H54 (cell line): ENCODE measurements at regions not wholly inside any gene's neighbourhood (a gene's known extent, or its start where the extent isn't known, plus 50 kb on each side); places are given as distances from the start of the nearest gene placed in this dataset.
"Not testable (repeated sequence)": the region's sequence is repeated elsewhere in the genome, so short reads cannot be mapped to it uniquely, and the experiment has no call there.

Experiments
- DNase-seq: peaks from one replicate; pipeline ENCODE4 v3.0.0; 2011; ENCODE audit warnings: low spot score, mixed read lengths; ENCODE audit not compliant: insufficient read length
- FAIRE-seq: peaks from 3 replicates; lab custom pipeline; 2011; peaks lifted over from hg19 to GRCh38; lab: Jason Lieb, UNC
- POLR2A ChIP-seq: IDR thresholded peaks from 2 replicates; pipeline ENCODE4 v1.6.1; 2011; ENCODE audit warnings: low read depth, mild to moderate bottlenecking, low read length

- DNase-seq = no peak
- no peak for TF ChIP-seq POLR2A
- FAIRE-seq = no peak
Measured at GRCh38 chr11:44418456-44418830, 108.5 kb upstream of the ALX4 start.

DNA sequence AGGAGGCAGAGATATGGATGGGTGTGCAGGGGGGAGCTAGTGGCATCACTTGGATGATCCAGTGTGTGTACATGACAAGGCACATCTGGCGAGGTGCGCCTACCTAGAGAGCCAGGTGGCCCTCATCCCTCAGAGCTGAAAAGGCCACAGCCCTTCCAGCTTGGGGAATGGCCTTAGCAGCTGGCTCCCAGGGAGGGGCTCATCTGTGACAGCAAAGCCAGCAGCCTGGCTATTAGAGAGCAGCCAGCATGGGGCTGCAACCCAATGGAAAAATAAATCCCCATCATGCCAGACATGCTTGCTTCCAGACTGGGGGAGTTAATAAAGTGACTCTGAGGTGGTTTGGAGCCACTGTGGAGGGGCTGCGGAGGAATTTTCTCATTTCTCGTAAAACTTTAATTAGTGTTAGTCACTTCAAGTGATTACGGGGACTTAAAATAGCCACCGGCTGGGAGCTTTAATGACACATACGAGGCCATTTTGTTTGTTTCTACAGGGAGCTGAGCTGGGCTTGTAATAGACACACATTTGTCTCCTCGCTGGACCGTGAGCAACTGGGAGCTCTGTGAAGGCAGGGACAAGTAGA lies 111.2 kb upstream of the ALX4 start:
- no peak for TF ChIP-seq POLR2A
- DNase-seq = no peak
- FAIRE-seq = no peak

GRCh38 chr11:44423289-44423688 lies 113.3 kb upstream of the ALX4 start:
- no peak for FAIRE-seq
- no peak for DNase-seq
- no peak for TF ChIP-seq POLR2A

GRCh38 chr11:44424841-44425240 lies 114.9 kb upstream of the ALX4 start:
- DNase-seq = no peak
- TF ChIP-seq POLR2A = no peak

GRCh38 chr11:44426119-44426518 lies 116.2 kb upstream of the ALX4 start:
- FAIRE-seq = no peak
- no peak for TF ChIP-seq POLR2A
- DNase-seq = no peak

More at GRCh38 chr11:44424841-44425240, 114.9 kb upstream of the ALX4 start:
- no peak for FAIRE-seq

GRCh38 chr11:44426958-44427357 lies 117.0 kb upstream of the ALX4 start:
- no peak for TF ChIP-seq POLR2A
- DNase-seq = no peak
- FAIRE-seq = no peak

DNA sequence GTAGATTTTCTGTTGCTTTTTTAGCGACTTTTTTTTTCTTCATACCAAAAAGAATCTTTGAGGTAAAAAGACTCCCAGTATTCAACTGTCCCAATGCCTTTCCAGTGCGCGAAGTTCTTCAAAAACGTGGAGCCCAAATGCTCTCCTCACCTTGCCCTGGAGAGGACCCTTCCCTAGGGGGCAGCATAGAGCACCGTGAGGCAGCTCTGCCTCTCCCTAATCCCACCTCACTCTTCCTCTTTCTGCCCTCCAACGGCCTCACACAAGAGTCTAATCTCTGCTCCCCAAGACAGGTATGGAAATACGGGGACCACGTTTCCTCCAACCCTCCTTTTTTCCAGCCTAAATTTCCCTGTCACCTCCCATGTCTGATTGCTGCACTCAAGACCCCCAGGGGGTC lies 117.5 kb upstream of the ALX4 start:
- no peak for TF ChIP-seq POLR2A
- no peak for DNase-seq
- FAIRE-seq = no peak

DNA sequence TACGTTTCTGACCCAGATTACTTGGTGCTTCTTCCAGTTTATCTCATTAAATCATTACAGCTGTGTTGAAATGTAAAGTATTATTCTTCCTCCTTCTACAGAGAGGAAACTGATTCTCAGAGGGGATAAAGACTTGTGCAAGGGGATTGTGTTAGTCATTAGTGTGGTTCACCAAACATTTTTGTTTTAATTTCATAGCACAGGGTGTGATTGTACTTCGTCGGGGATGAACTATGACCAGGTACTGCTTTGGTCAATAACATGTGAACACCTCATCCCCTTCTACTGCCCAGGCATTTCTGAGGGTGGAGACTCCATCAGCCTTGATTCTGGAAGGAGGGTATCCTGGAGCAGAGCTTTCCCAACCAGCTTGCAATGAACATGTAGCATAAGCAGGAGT lies 120.2 kb upstream of the ALX4 start:
- FAIRE-seq (no peak), DNase-seq (no peak)
- no peak for TF ChIP-seq POLR2A

GRCh38 chr11:44434191-44434590 lies 124.3 kb upstream of the ALX4 start:
- TF ChIP-seq POLR2A = no peak
- DNase-seq (no peak), FAIRE-seq (no peak)

- no peak for FAIRE-seq
- DNase-seq = no peak
- TF ChIP-seq POLR2A = no peak
Measured at GRCh38 chr11:44437122-44437521, 127.2 kb upstream of the ALX4 start.

DNA sequence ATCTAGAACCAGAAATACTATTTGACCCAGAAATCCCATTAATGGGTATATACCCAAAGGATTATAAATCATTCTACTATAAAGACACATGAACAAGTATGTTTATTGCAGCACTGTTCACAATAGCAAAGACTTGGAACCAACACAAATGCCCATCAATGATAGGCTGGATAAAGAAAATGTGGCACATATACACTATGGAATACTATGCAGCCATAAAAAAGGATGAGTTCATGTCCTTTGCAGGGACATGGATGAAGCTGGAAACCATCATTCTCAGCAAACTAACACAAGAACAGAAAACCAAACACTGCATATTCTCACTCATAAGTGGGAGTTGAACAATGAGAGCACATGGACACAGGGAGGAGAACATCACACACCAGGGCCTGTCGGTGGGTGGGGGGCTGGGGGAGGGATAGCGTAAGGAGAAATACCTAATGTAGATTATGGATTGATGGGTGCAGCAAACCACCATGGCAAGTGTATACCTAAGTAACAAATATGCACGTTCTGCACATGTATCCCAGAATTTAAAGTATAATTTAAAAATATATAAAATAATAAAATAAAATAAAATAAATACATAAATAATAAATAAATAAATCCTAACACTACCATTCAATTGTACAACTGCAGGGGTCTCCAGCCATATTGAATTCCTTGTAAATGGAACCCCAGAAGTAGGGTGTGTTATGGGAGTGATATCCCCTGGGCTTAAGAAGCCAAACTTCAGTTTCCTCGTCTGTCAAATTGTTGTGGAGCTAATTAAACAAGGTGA lies 122.4 kb upstream of the CD82 start:
- DNase-seq, FAIRE-seq: not testable (repeated sequence)

DNA sequence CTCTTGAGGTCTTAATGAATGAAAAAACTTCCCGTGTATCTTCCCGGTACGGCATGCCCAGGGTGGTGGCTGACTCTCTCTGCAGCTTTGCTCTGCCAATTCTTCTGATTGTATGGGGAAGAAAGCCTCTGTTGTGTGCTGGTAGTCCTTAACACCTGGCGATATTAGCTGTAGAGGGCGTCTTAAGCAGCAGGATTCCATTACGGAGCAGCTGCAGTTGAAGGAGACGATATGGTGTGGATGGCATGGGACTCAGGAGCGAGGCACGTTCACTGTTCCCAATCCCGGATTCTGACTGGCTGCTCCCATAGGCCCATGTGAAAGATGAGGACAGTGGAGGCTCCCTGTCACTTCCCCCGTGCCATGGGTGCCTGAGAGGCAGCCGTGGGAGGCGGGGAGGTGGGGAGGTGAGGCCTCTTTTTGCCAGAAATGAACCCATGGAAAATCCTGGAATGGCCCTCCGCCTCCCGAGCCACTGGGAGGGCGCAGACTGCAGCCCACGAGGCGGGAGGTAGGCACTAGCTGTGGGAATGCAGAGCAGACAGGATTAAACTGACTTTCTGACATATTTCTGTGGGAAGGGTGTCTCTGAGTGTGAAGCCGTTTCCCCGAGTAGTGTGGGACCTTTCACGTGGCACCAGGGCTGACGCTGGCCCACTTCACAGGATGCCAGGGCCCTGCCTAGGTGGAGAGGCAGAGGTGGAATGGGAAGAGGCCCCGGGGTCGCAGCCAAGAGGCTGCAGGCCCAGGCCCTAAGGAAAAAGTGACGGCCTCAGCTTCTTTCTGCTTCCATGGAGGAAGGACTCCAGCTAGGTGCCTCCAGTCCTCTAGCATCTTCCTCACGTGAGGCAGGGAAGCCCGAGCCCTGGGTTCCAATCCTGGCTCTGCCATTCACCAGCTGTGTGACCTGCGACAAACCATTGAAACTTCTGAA lies 121.4 kb upstream of the CD82 start:
- DNase-seq (no peak), FAIRE-seq (no peak)
- no peak for TF ChIP-seq POLR2A

DNA sequence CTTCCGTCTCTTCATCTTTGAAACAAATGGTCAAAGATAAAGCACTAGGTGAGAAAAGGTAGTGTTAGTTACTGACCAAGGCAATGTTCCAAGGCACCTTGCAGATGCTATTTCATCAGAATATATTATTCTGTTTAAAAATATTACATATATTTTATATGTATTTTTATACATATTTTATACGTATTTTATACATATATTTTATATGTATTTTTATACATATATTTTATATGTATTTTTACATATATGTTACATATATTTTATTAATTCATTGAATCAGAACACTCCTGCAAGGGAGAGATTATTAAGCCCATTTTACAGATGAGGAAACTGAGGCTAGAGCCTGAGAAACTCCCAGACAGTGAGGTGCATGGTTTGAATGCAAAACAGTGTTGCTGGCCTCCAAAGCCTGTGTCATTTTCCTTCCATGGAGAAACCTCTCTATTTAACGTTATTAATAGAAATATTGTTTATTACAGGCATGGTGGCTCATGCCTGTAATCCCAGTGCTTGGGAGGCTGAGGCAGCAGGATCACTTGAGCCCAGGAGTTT lies 120.6 kb upstream of the CD82 start:
- no peak for TF ChIP-seq POLR2A
- FAIRE-seq = no peak

More for the DNA sequence above, 120.6 kb upstream of the CD82 start:
- DNase-seq = no peak
